ENCODE measurements at regions not wholly inside any gene's neighbourhood (a gene's known extent, or its start where the extent isn't known, plus 50 kb on each side); places are given as distances from the start of the nearest gene placed in this dataset.

GRCh38 chr13:64674126-64674525 lies 2556.0 kb downstream of the PCDH9 start:
- no peak for TF ChIP-seq SUZ12 (IDR thresholded peaks at IDR 0.05; ENCODE audit: extremely low read depth, insufficient read depth, insufficient read length)
- no peak for TF ChIP-seq ZNF274 (IDR thresholded peaks at IDR 0.05; ENCODE audit: low read depth, low read length)
- no peak for TF ChIP-seq YY1 (IDR thresholded peaks at IDR 0.05; ENCODE audit: insufficient read depth, insufficient read length)
